H1 (cell line): ENCODE measurements at regions not wholly inside any gene's neighbourhood (a gene's known extent, or its start where the extent isn't known, plus 50 kb on each side); places are given as distances from the start of the nearest gene placed in this dataset.

Experiments used
- CTCF ChIA-PET: fragments of 300-600 bp; sonication (Branson Sonifier 250); formaldehyde crosslinking; loops from one replicate; lab custom pipeline; 2021; ENCODE audit not compliant: partially characterized antibody; lab: Charles Lee
- POLR2A ChIA-PET: fragments of 300-600 bp; sonication (Branson Sonifier 250); formaldehyde crosslinking; loops from one replicate; lab custom pipeline; 2021; ENCODE audit warnings: inconsistent platforms; ENCODE audit not compliant: partially characterized antibody; lab: Charles Lee
- DNase-seq, 2 experiments: peaks; one replicate each; pipeline versions ENCODE4 v3.0.0 to v3.0.0-alpha.2; 2010 to 2022; ENCODE audit warnings: low spot score in 2 of 2, low read depth in 1 of 2, mixed read lengths in 1 of 2
- FAIRE-seq: peaks from 2 replicates; lab custom pipeline; 2011; peaks lifted over from hg19 to GRCh38; lab: Jason Lieb, UNC
- H2AFZ ChIP-seq: 2 replicates; pipeline ENCODE4 v1.8.1; 2012; ENCODE audit warnings: low read length, inconsistent platforms
- H2AK5ac ChIP-seq: 2 replicates; pipeline ENCODE4 v1.6.1; 2013; ENCODE audit warnings: low read depth, low read length
- H2BK120ac ChIP-seq: replicated peaks from 2 replicates; pipeline ENCODE3; 2013; ENCODE audit warnings: low read depth, low read length, inconsistent platforms
- H2BK12ac ChIP-seq: 2 replicates; pipeline ENCODE4 v1.6.1; 2013; ENCODE audit warnings: low read depth, low read length
- H2BK15ac ChIP-seq: 2 replicates; pipeline ENCODE4 v1.6.1; 2013; ENCODE audit warnings: low read length
- H2BK20ac ChIP-seq: 2 replicates; pipeline ENCODE4 v1.6.1; 2013; ENCODE audit warnings: low read length
- H2BK5ac ChIP-seq: 2 replicates; pipeline ENCODE4 v1.6.1; 2013; ENCODE audit warnings: low read depth, low read length
- H3K14ac ChIP-seq: 2 replicates; pipeline ENCODE4 v1.6.1; 2013; ENCODE audit warnings: inconsistent platforms; ENCODE audit not compliant: insufficient read length
- H3K18ac ChIP-seq: 2 replicates; pipeline ENCODE4 v1.6.1; 2013; ENCODE audit warnings: low read length; ENCODE audit errors: extremely low read depth
- H3K23ac ChIP-seq: 2 replicates; pipeline ENCODE4 v1.6.1; 2013; ENCODE audit warnings: inconsistent platforms; ENCODE audit not compliant: insufficient read length
- H3K23me2 ChIP-seq: 2 replicates; pipeline ENCODE4 v1.6.1; 2013; ENCODE audit warnings: low read depth, low read length
- H3K27ac ChIP-seq: 2 replicates; pipeline ENCODE4 v1.6.1; 2011; ENCODE audit warnings: low read depth, low read length, inconsistent platforms
- H3K27me3 ChIP-seq, 4 experiments: replicated peaks in 1 of 4; 1 replicate in 1 of 4; 2 replicates in 3 of 4; pipeline versions ENCODE4 v1.6.1 to v1.8.1; 2011 to 2013; ENCODE audit warnings: low read length in 3 of 4, mild to moderate bottlenecking in 3 of 4, inconsistent platforms in 2 of 4, mixed read lengths in 2 of 4, moderate library complexity in 1 of 4; ENCODE audit not compliant: control insufficient read depth in 3 of 4, insufficient read depth in 3 of 4; ENCODE audit errors: extremely low read depth in 1 of 4
- H3K36me3 ChIP-seq, 4 experiments: 2 replicates each; pipeline versions ENCODE4 v1.6.1 to v1.8.1; 2011 to 2013; ENCODE audit warnings: mild to moderate bottlenecking in 4 of 4, low read length in 3 of 4, moderate library complexity in 2 of 4, control low read depth in 1 of 4, inconsistent platforms in 1 of 4; ENCODE audit not compliant: insufficient read depth in 4 of 4, control insufficient read depth in 2 of 4
- H3K4ac ChIP-seq: replicated peaks from 2 replicates; pipeline ENCODE3; 2013; ENCODE audit warnings: low read length, low read depth, mixed read lengths, inconsistent platforms; ENCODE audit not compliant: insufficient read length
- H3K4me1 ChIP-seq, 4 experiments: replicated peaks in 1 of 4; 1 replicate in 1 of 4; 2 replicates in 3 of 4; pipeline versions ENCODE4 v1.6.1 to v1.8.1; 2011 to 2013; ENCODE audit warnings: low read length in 3 of 4, inconsistent platforms in 2 of 4, mixed read lengths in 1 of 4; ENCODE audit not compliant: insufficient read depth in 4 of 4, control insufficient read depth in 3 of 4
- H3K4me2 ChIP-seq, 2 experiments: 2 replicates each; pipeline versions ENCODE4 v1.6.1 to v1.8.1; 2011 to 2013; ENCODE audit warnings: low read depth in 2 of 2, low read length in 2 of 2, control low read depth in 1 of 2, inconsistent platforms in 1 of 2, mild to moderate bottlenecking in 1 of 2; ENCODE audit not compliant: insufficient read depth in 1 of 2
- H3K4me3 ChIP-seq, 4 experiments: fragments of 200-600, 300-600 bp in 1 of 4; sonication (generic), shearing (Covaris generic), sonication (Bioruptor Twin) in 1 of 4; 2 replicates each; pipeline versions ENCODE4 v1.5.1 to v1.8.1; 2011 to 2016; ENCODE audit warnings: low read length in 4 of 4, low read depth in 3 of 4, control low read depth in 2 of 4, inconsistent platforms in 2 of 4, mild to moderate bottlenecking in 2 of 4, mixed read lengths in 1 of 4, moderate library complexity in 1 of 4; ENCODE audit not compliant: insufficient read depth in 2 of 4; ENCODE audit errors: extremely low read depth in 1 of 4
- H3K56ac ChIP-seq: replicated peaks from 2 replicates; pipeline ENCODE3; 2013; ENCODE audit warnings: low read depth, mild to moderate bottlenecking, mixed read lengths, low read length, inconsistent platforms; ENCODE audit not compliant: insufficient read length
- H3K79me1 ChIP-seq: 2 replicates; pipeline ENCODE4 v1.6.1; 2013; ENCODE audit warnings: low read depth, low read length, control low read depth
- H3K79me2 ChIP-seq, 2 experiments: 2 replicates each; pipeline versions ENCODE4 v1.6.1 to v1.8.1; 2012 to 2013; ENCODE audit warnings: low read length in 2 of 2, mild to moderate bottlenecking in 2 of 2, inconsistent platforms in 1 of 2; ENCODE audit not compliant: insufficient read depth in 2 of 2, control insufficient read depth in 1 of 2
- H3K9ac ChIP-seq, 4 experiments: replicated peaks in 1 of 4; 1 replicate in 1 of 4; 2 replicates in 3 of 4; pipeline versions ENCODE4 v1.6.1 to v1.8.1; 2011 to 2013; ENCODE audit warnings: low read depth in 3 of 4, low read length in 3 of 4, control low read depth in 2 of 4, mild to moderate bottlenecking in 2 of 4, moderate library complexity in 2 of 4, inconsistent platforms in 1 of 4; ENCODE audit errors: extremely low read depth in 1 of 4
- H3K9me3 ChIP-seq, 2 experiments: 2 replicates each; pipeline versions ENCODE4 v1.6.1 to v1.8.1; 2012 to 2013; ENCODE audit warnings: mild to moderate bottlenecking in 2 of 2, moderate library complexity in 2 of 2, control low read depth in 1 of 2, inconsistent platforms in 1 of 2, low read depth in 1 of 2, low read length in 1 of 2, mixed read lengths in 1 of 2; ENCODE audit not compliant: insufficient read depth in 2 of 2
- H4K20me1 ChIP-seq, 2 experiments: replicated peaks in 1 of 2; 2 replicates each; pipeline versions ENCODE3 to v1.8.1; 2011 to 2013; ENCODE audit warnings: inconsistent platforms in 2 of 2, low read length in 2 of 2, mild to moderate bottlenecking in 1 of 2; ENCODE audit not compliant: insufficient read depth in 2 of 2, control insufficient read depth in 1 of 2
- H4K5ac ChIP-seq: 2 replicates; pipeline ENCODE4 v1.6.1; 2013; ENCODE audit warnings: low read length, low read depth, mixed read lengths, inconsistent platforms; ENCODE audit not compliant: insufficient read length
- H4K8ac ChIP-seq: 2 replicates; pipeline ENCODE4 v1.8.0; 2013; ENCODE audit warnings: mild to moderate bottlenecking, moderate library complexity, low read length, inconsistent platforms; ENCODE audit not compliant: insufficient read depth; ENCODE audit errors: extremely low read depth
- H4K91ac ChIP-seq: replicated peaks from 2 replicates; pipeline ENCODE3; 2013; ENCODE audit warnings: low read length, mixed read lengths, inconsistent platforms; ENCODE audit not compliant: insufficient read length
- ASH2L ChIP-seq: fragments of 200-600, 300-600 bp; sonication (generic); IDR thresholded peaks from one replicate; pipeline ENCODE4 v1.7.1; 2017; ENCODE audit warnings: low read length
- BRCA1 ChIP-seq: IDR thresholded peaks from 2 replicates; pipeline ENCODE4 v1.6.1; 2012; ENCODE audit warnings: low read depth, low read length, improper control_type of control experiment
- CBX5 ChIP-seq: fragments of 300-800, 300-1000 bp; sonication (generic); IDR thresholded peaks from 2 replicates; pipeline ENCODE4 v1.7.1; 2016; ENCODE audit warnings: antibody characterized with exemption, low read length, low read depth
- NANOG ChIP-seq: IDR thresholded peaks from 2 replicates; pipeline ENCODE4 v1.6.1; 2011; ENCODE audit warnings: low read length, low read depth, mild to moderate bottlenecking, inconsistent platforms; ENCODE audit not compliant: insufficient read depth, poor library complexity, severe bottlenecking
- POU5F1 ChIP-seq: IDR thresholded peaks from 2 replicates; pipeline ENCODE4 v1.6.1; 2011; ENCODE audit warnings: low read depth, mild to moderate bottlenecking, low read length, moderate library complexity
- WGBS, 2 experiments: shearing (Covaris generic) in 1 of 2; methylation state at CpG; one replicate each; pipeline versions ENCODE4 v1.1.6 to v1.1.7; 2013 to 2015; ENCODE audit warnings: low lambda C conversion rate in 2 of 2, mixed read lengths in 2 of 2, inconsistent platforms in 1 of 2, low coverage in 1 of 2, missing lambda C conversion rate in 1 of 2; ENCODE audit not compliant: insufficient replicate concordance in 2 of 2, insufficient coverage in 1 of 2, insufficient read length in 1 of 2; ENCODE audit errors: extremely low coverage in 1 of 2, missing lambda C conversion rate in 1 of 2; 5-methylcytosine and 5-hydroxymethylcytosine counted together

- H3K18ac ChIP-seq: no peak overlapping the region
- H3K79me2 ChIP-seq: no peaks in the 10 kb centered on the region
- H4K8ac ChIP-seq: no peak overlapping the region
- H4K91ac ChIP-seq: no peak overlapping the region
- no peak for FAIRE-seq
- CTCF ChIA-PET: interaction anchor here (0.8 to 2.5 kb wide), 4 partner anchors 9 to 228 kb away, joined by 3 to 14 read pairs (median 4); no protein-coding TSS in a partner anchor
- no peak overlapping the region for H3K4me2 ChIP-seq
- no peaks in the 10 kb centered on the region for H3K27me3 ChIP-seq
- H3K23ac ChIP-seq: no peak overlapping the region
- no peak for DNase-seq
- H2AK5ac ChIP-seq: no peak overlapping the region
- no peak overlapping the region for H2BK5ac ChIP-seq
- no peaks in the 10 kb centered on the region for H3K23me2 ChIP-seq
- no peak overlapping the region for H2BK12ac ChIP-seq
- TF ChIP-seq POU5F1 (no peak), CBX5 (no peak), NANOG (no peak), ASH2L (no peak), BRCA1 (no peak)
- H4K20me1 ChIP-seq: no peaks in the 10 kb centered on the region
- H3K79me1 ChIP-seq: no peaks in the 10 kb centered on the region
- no peak overlapping the region for H3K4me3 ChIP-seq
- no peak overlapping the region for H3K27ac ChIP-seq
- no peak overlapping the region for H2BK15ac ChIP-seq
- H2BK120ac ChIP-seq: no peak overlapping the region
- POLR2A ChIA-PET: no interaction called here
- no peak overlapping the region for H4K5ac ChIP-seq
- no peak overlapping the region for H3K9ac ChIP-seq
- no peak overlapping the region for H2AFZ ChIP-seq
- H3K4me1 ChIP-seq: no peaks in the 10 kb centered on the region
- no peak overlapping the region for H3K4ac ChIP-seq
- H3K56ac ChIP-seq: no peak overlapping the region
- H3K14ac ChIP-seq: no peak overlapping the region
- no peaks in the 10 kb centered on the region for H3K36me3 ChIP-seq
- H2BK20ac ChIP-seq: no peak overlapping the region
- H3K9me3 ChIP-seq: no peaks in the 10 kb centered on the region
- WGBS, 2 experiments: 88% methylated on average over 1 of the region's 1 CpG; no CpG with 5 or more reads in 1 of the 2 experiments
Observed at GRCh38 chr2:204032301-204032700, 95.7 kb downstream of the ICOS start.
